NCI-H2107 treated with DMSO at 0.1 percent for 48 hours (cell line): ENCODE measurements at regions not wholly inside any gene's neighbourhood (a gene's known extent, or its start where the extent isn't known, plus 50 kb on each side); places are given as distances from the start of the nearest gene placed in this dataset.
"Not testable (repeated sequence)": the region's sequence is repeated elsewhere in the genome, so short reads cannot be mapped to it uniquely, and the experiment has no call there.

Experiments used
- DNase-seq: peaks from one replicate; lab custom pipeline; 2025; ENCODE audit not compliant: unreplicated experiment; lab: John Stamatoyannopoulos, UW

GRCh38 chr18:5721924-5722323 is 173.4 kb downstream of the TMEM200C start:
- DNase-seq = no peak

DNA sequence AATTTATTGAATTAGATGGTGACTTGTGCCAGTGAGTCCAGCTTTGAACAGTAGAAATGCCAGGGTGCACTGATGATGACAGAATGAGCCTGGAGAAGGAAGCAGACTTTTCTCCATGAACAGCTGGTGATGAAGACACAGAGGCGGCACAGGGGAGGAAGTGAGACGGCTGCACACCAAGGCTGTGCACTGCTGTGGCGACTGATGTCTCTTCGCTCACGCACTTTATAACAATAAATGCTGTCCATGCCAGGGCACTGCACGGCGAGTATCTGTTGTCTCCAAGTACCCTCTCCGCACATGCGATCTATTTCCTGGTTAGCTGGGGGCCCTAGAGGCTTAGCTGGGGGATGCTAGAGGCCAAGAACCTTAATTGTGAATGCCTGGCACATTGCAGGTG is 175.2 kb downstream of the TMEM200C start:
- DNase-seq = no peak

- no peak for DNase-seq
Observed at GRCh38 chr18:5717256-5717655, 173.5 kb upstream of the EPB41L3 start.

GRCh38 chr18:5710676-5711075 is 166.9 kb upstream of the EPB41L3 start:
- DNase-seq = no peak

DNA sequence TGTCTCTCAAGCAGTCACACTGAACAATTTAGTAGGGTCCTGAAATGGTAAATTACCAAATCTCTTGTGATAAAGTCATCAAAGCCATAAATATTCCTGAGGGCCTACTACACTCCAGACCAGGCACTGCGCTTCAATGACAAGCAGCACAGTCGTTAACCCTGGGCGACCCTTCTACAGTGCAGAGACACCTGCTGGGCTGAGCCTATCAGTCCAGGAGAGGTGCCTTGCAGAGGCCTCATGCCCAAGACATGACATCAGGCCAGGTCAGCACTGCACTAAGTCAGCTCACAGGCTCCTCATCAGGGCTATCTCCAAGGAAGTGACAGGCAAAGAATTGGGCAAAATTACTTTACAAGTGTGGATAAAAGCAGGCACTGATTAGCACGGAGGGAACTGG is 166.4 kb upstream of the EPB41L3 start:
- no peak for DNase-seq

- no peak for DNase-seq
Observed at GRCh38 chr18:5709476-5710095, 165.8 kb upstream of the EPB41L3 start.

DNA sequence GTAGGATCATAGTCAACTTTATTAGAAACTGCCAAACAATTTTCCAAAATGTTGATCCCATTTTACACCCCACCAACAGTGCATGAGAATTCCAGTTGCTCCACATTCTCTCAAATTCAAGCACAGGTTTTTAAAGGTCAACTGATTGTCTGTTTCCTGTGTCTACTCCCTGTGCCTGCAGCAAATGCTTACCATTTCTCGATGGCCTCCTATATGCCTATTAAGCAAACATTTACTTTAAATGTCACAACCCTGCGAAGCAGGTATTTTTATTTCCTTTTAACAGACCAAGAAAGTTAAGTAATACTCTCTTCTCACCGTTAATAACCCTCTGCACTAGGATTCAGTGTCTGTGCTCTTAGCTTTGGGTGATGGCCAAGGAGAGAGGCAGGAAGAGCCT is 163.8 kb upstream of the EPB41L3 start:
- DNase-seq = no peak

GRCh38 chr18:5705393-5705792 is 161.6 kb upstream of the EPB41L3 start:
- DNase-seq = no peak

DNA sequence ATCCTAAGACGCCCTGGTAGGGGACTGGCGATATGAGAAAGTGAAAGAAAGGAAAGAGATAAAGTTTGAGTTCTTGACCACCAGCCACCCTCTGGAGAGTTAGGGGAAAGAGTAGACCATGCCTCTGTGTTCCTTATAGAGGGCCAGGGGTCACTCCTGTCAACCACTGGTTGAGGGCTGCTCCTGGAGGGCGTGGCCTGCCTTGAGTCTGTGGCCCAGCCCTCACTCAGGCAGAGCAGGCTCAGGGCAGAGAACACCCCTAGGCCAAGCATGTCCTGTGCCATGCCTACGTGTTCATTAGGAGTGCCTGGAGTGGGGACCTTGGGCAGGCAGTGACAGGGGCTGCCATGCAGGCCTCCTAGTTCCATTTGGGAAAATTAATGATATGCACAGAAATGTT is 161.1 kb upstream of the EPB41L3 start:
- DNase-seq = no peak

DNA sequence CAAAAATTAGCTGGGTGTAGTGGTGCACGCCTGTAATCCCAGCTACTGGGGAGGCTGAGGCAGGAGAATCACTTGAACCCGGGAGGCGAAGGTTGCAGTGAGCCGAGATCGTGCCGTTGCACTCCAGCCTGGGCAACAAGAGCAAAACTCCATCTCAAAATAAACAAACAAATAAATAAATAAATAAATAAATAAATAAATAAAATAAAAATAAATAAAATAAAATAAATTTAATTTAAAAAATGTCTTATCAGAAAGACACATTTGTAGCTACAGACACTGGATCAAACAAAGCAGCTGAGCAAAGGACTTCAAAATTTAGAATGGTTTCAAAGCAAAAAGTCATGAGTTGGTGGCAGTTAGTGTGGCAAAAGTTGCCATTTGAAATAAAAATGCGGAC is 158.2 kb upstream of the EPB41L3 start:
- DNase-seq = not testable (repeated sequence)

- DNase-seq = no peak
Observed at GRCh38 chr18:5693699-5694294, 150.0 kb upstream of the EPB41L3 start.

DNA sequence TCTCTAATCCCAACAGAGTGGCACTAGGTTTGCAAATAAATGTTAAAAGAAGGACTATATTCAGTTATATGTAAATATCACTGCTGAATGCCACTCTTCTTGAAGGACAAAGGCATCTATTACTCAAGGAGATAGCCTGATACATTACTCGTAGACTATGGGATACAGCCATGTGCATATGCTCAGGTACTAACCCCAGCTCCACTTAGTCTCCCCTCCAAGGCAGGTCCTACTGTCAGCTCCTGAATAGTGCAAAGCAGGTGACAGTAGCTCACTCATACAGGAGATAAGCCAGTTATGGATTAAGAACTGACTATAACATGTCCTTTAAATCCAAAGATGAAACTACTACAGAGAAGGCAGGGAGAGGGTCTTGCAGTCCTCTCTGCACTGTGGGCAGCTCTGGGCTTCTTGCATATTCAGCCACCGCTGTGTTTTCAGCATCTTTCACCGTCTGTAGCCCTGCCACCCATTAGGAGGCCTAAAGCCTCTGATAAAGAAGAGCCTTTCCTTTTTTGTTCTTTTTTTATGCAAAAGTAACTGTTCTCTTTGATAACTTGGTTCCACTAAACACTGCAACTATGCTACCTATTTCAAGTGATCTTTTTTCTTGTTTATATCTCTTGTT is 135.1 kb upstream of the EPB41L3 start:
- DNase-seq = no peak

DNA sequence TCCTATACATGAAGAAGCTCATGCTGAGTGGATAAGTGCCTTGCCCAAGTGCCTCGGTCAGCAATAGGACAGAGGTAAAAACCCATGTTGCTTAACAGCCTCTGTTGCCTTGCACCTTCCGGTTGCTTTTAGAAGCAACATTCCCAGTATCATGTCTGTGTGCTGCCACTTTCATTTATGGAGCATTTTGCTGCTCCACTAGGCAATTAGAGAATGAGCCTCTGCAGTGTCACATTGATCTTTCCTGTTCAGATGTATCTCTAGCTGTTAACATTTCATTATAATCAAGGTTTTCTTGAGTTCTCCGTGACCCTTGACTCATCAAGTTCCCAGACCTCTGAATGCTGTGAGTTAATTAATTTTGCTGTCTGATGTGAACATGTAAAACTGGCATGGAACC is 134.5 kb upstream of the EPB41L3 start:
- DNase-seq = no peak

DNA sequence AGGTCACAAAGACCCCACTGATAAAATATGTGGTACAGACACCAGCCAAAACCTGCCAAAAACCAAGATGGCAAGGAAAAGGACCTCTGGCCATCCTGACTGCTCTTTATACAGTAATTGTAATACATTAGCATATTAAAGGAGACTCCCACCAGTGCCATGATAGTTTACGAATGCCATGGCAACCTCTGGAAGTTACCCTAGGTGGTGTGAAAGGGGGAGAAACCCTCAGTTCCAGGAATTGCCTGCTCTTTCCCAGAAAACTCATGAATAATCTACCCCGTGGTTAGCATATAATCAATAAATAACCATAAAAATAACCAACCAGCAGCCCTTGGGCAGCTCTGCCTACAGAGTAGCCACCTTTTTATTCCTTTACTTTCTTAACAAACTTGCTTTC is 129.8 kb upstream of the EPB41L3 start:
- DNase-seq = no peak

- DNase-seq = no peak
Observed at GRCh38 chr18:5669585-5669984, 125.8 kb upstream of the EPB41L3 start.

- no peak for DNase-seq
Observed at GRCh38 chr18:5668087-5668715, 124.4 kb upstream of the EPB41L3 start.

GRCh38 chr18:5667356-5667755 is 123.6 kb upstream of the EPB41L3 start:
- DNase-seq = no peak

GRCh38 chr18:5662586-5663090 is 118.8 kb upstream of the EPB41L3 start:
- no peak for DNase-seq

- no peak for DNase-seq
Observed at GRCh38 chr18:5661179-5661578, 117.4 kb upstream of the EPB41L3 start.

- no peak for DNase-seq
Observed at GRCh38 chr18:5653802-5654201, 110.0 kb upstream of the EPB41L3 start.

DNA sequence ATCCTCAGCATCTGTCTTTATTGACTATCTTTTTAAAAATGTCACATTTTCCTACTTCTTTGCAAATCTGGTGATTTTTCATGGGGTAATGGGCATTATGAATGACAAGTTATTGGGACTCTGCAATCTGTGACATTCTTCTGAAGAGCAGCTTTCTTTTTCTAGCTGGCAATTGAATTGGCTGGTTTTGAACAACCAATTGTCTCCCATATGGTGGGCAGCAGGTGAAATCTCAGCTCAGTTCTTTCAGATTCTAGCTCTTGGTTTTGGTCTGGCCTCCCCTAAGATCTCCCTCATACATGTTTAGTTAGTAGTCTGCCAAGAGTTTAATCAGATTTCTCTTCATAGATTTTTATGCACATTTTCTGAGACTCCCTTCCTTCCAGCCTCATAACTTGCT is 107.9 kb upstream of the EPB41L3 start:
- DNase-seq = no peak

DNA sequence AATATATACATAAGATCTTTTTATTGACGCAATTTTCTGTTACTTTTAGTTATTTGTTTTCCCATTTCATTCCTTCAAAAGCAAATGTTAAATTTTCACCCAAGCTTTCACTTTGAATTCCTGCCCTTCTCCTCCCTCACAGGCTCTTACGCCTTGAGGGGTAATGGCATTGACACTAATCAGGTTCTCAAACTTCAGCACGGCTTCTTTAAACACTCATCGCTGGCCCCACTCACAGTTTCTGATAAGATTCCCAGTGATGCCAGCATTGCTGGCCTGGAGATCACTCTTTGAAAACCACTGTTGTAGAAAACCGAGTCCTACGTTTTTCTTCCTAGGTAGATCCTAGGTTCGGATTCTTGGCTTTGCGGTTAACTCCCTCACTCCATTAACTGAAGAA is 105.6 kb upstream of the EPB41L3 start:
- no peak for DNase-seq
